SK-MEL-5 (cell line): ENCODE measurements at regions not wholly inside any gene's neighbourhood (a gene's known extent, or its start where the extent isn't known, plus 50 kb on each side); places are given as distances from the start of the nearest gene placed in this dataset.
A peak's percentile ranks its signal among the peaks of the same experiment; 100 is the strongest.
"Not testable (repeated sequence)": the region's sequence is repeated elsewhere in the genome, so short reads cannot be mapped to it uniquely, and the experiment has no call there.

Experiments
- DNase-seq: peaks from one replicate; pipeline ENCODE4 v3.0.0-alpha.2; 2016; ENCODE audit warnings: low read depth, low spot score
- in situ Hi-C: cut with HindIII; loops from 2 replicates; pipeline ENCODE4 v1.10.0; 2016; ENCODE audit warnings: low sequenced_read_pairs, high pct_unique_total_duplicates, low pct_unique_long_range_greater_than_20kb

DNA sequence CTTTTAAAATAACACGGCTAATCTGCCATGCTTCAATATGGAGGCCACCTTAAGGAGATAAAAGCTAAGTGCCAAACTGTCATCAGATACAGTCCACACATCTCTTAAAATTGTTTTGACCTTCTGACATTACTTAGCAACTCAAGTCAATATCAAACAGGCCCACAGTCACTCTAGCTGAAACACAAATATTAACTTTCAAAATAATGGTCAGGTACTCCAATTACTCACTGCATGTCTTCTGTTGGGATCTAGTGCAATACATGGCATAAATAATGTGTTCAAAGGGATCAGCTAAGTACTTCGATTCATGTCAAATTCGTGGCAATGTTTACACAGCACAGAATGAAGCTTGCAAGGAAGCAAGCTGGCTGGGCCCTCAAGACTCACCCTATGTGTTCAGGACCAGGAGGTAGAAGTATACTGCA, 133.9 kb upstream of the BEND6 start:
- in situ Hi-C loops = no loop called here
- no peak for DNase-seq

DNA sequence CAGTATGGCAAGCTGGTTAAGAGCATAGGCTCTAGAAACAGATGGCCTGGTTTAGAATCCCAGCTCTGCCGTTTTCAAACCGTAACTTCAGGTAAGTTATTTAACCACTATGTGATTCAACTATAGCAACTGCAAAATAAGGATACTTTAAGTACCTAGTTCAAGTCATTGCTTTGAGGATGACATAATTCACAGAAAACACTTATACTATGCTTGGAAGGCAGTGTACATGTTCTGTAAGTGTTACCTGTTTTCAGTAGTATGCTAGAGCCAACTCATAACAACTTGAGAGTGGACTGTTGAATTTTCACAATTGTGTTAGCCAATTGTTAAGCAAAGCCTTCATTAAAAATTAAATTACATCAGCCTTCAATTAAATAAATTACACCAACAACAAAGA, 134.8 kb upstream of the BEND6 start:
- in situ Hi-C loops = no loop called here
- no peak for DNase-seq

DNA sequence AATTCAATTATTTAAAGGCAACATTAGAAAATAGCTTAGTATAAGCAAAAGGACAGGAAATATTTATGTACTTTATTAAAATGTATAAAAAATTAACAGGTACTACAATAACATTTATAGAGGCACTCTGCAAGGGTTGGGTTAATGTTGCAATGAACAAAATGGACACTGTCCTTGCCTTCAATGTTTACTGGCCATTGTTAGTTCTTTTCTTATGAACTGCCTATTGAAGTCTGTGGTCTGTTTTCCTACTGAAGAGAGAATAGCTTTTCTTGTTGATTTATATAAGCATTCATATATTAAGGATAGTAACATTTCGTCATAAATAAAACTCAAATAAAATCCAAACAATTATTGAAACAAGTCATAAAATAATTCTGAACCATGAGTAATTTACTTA, 135.3 kb upstream of the BEND6 start:
- DNase-seq = peak; percentile 55
- in situ Hi-C loops = no loop called here

DNA sequence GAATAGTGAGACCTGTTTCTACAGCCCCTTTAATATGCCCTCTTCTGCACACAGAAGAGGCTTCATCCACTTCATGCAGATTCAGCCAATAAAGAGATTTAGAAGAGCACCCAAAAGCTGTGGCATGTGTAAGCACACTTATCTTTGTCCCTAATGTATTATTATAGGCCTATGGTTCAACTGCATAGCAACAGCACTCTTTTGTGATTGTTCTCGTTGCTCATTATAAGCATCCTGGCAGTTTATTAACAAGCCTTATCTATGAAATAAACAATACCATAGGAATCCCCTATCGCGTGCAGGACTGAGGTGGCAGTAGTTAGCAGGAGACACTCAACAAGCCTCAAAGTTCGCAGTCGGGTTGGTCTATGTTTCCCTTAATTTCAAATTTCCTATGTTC, 138.5 kb upstream of the BEND6 start:
- in situ Hi-C loops = no loop called here
- no peak for DNase-seq

DNA sequence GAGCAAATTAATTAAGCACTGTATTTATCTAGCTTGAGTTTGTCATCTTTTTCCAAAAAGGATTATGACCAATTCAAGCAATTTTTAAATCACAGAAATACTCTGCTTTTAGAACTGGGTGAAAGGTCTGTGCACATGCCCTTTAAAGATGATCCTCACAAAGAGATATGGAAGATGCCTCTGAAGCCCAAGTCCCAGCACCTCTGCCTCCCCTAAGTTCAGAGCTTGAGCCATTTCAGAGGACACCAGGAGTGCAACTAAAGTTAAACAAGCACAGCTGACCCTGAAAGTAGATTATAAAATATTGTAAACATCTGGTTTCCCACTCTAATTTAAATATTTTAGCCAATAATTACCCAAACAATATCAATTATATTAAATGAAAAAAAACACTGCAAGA, 139.5 kb upstream of the BEND6 start:
- DNase-seq = no peak
- in situ Hi-C loops = no loop called here

DNA sequence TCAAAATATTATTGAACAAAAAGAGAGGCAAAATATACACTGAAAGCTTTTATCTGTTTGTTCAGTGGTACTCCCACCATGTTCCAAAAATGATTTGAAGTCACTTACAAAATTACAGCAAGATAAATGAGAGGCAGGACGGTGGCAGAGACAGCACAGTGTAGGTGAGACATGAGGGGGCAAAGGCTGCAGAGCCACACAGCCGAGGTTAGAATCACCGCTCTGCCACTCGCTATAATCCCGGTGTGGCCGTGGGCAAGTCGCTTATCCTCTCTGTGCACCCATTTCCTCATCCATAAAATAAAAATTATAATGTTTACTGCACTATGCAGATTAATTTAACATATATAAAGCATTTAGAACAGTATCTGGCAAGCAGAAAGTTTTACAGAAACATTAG, 140.1 kb upstream of the BEND6 start:
- in situ Hi-C loops = no loop called here
- DNase-seq = no peak

DNA sequence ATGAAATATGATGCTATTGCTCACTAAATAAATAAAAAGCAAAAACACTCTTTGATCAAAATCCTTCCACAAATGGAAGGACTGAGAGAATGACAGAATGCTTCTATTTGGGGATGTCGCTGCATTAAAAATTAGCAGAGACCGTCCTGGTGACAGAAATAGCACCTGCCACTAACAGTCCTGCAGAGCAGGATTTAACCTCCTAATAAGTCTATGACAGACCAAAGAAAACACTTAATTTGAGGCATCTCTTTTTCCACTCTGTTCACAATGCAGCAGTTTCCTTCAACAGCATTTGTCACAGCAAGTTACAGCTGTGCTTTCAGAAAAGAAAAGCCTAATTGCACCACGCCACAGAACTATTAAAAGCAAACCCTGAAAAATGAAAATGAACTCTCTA, 140.6 kb upstream of the BEND6 start:
- in situ Hi-C loops = no loop called here
- no peak for DNase-seq

DNA sequence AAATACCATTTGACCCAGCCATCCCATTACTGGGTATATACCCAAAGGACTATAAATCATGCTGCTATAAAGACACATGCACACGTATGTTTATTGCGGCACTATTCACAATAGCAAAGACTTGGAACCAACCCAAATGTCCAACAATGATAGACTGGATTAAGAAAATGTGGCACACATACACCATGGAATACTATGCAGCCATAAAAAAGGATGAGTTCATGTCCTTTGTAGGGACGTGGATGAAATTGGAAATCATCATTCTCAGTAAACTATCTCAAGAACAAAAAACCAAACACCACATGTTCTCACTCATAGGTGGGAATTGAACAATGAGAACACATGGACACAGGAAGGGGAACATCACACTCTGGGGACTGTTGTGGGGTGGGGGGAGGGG, 142.1 kb upstream of the BEND6 start:
- DNase-seq, in situ Hi-C loops: not testable (repeated sequence)

DNA sequence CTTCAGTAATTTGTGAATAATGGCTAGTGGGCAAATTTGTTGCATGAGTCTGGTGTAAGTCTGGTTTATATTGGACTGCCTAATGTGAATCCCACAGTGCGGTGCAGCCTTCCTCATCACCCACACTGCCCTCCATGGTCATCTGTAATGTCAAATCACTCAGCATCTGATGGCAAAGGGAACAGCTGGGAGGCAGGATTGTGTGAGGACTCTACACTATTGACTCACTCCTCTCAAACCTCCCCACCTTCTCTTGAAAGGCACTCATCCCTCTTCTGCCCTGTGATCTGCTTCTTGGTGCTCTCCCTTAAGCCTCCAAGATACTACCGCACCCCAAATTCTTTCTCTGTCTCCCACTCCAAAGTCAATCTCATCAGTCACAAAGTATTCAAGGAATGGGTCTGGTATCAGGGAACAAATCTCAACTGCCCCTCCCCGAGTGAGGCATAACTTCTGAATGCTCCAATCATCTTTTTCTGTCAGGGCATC, 146.0 kb upstream of the BEND6 start:
- in situ Hi-C loops = no loop called here
- DNase-seq = no peak

DNA sequence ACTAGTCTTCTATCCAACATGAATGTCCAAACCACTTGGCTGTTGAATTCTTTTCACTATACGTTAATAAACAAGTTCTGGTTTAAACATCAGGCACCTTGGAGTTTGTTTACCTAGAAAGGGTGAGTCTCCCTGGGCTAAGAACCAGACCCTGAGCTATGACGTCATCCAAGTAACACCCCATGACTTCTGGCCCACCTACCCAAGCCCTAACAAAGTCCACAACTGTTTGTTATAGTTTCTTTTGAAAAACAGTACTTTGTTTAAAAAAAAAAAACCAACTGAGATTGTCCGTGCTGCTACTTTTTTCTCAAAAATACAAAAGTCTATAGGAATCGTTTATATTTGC, 146.9 kb upstream of the BEND6 start:
- in situ Hi-C loops = no loop called here
- no peak for DNase-seq

DNA sequence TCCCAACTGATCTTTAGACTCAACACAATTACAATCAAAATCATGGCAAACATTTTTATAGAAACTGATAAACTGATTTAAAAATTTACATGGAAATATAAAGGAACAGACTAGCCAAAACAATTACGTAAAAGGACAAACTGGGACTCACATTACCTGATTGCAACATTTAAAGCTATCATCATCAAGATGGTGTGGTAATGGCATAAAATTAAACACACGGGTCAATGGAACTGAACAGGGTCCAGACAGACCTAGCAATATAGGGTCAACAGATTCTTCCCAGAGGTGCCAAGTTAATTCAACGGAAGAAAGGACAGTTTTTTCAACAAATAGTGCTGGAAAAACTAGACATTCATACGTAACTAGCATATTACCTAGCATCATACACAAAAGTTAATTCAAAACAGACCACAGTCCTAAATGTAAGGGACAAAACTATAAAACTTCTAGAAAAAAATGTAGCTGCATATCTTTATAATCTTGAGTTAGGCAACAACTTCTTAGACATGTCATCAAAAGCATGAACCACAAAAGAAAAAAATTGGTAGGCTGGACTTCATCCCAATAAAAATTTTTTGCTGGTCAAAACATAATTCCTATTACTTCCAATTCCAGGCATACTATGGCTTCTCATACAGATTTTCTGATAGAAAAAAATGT, 147.4 kb upstream of the BEND6 start:
- in situ Hi-C loops = no loop called here
- DNase-seq = no peak

DNA sequence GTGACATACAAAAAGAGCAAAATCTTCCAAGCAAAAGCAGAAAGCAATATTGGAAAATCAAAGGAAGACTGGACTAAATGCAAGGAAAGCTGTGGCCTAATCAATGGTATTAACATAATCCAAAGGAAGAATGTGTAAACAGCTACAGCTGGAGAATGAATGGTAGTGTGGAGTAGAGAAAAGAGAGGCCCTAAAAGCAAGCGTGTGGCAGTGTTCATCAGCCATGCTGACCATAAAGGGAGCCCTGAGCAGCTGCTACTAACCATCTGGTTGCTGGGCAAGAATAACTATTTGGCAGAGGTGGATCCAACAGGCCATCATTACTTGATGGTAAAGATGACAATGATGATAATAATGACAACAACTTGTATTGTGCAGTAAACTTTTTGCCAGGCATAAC, 148.5 kb upstream of the BEND6 start:
- in situ Hi-C loops = no loop called here

DNA sequence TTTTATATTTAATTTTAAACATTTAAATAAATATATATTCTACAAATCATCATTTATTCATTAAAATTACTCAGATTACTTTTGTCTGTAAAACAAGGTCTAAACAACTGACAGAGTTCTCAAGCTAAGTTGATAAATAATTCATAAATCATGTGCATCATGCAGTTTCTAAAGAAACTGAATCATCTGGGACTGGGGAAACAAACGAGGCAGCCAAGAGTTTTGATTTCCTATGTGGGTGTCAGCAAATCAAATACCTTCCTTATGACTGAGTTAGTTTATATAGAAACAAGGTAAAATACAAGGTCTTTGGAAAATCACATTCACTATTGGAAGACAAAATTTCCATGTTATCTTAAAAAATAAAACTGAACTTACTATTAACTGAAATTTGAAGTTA, 149.9 kb upstream of the BEND6 start:
- in situ Hi-C loops = no loop called here
- DNase-seq = peak; percentile 46

More for the DNA sequence above, 148.5 kb upstream of the BEND6 start:
- peak; percentile 10 for DNase-seq

DNA sequence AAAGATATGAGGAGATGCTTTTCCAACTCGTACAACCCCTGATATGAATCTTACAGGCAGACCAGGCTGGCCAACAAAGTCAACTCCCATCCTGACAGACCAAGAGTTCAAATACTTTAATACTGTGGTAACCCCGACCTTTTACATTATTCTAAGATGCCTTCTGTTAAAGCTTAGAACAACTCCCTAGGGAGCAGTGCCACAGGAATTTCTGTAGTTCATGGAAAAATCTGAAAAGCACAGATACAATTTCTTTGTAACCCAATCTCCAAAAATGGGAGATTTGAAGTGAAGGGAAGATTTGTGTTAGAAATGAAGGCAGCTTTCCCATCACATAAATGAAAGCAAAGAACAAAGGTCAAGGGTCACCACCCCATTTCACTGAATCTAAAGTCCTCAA, 151.3 kb upstream of the BEND6 start:
- peak; percentile 70 for DNase-seq
- in situ Hi-C loops = no loop called here

DNA sequence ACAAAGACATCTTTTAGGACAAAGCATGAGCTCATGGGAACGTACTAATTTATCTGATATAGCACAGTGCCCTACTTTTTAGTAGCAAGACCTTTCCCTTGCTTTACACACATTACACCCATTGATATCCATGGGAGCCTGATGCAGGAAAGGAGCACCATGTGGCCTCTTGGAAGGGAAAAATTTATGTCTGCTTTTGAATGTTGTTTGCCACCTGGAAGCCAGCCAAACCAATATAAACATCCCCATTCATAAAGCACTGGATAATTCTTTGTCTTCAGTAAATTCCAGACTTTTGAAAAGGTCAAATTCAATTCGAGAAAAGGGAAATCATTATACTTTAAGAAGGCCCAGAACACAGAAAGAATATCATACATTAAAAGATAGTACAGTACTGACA, 152.3 kb upstream of the BEND6 start:
- peak; percentile 99 for DNase-seq
- in situ Hi-C loops = no loop called here

DNA sequence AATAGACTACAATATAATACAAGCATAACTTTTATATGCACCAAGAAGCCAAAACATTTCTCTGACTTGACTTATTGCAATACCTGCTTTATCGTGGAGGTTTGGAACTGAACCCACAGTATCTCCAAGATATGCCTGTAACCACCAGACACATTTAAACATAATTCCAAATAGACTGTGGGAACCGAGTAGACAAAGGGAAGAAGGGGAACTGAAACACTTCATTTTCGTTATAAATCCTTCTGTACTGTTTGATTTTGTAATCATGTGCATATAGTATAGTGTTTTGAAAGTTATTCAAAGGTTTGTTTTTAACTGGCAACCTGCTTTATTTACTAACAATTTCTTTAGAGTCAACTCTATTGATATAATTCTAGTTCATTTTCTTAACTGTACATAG, 154.9 kb upstream of the BEND6 start:
- no peak for DNase-seq
- in situ Hi-C loops = no loop called here

DNA sequence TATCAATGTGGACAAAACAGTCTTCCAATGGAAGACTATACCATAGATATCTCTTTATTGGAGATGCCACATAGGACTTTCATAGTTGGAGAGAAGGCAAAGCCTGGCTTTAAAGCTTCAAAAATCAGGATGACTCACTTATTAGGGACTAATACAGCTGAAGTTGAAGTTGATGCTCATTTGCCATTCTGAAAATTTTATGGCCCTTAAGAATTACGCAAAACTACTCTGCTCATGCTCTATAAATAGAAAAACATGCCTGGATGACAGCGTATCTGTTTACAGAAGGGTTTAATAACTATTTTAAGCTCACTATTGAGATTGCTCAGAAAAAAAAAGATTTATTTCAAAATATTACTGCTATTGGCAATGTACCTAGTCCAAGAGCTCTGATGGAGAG, 155.5 kb upstream of the DST start:
- in situ Hi-C loops = no loop called here
- DNase-seq = no peak

DNA sequence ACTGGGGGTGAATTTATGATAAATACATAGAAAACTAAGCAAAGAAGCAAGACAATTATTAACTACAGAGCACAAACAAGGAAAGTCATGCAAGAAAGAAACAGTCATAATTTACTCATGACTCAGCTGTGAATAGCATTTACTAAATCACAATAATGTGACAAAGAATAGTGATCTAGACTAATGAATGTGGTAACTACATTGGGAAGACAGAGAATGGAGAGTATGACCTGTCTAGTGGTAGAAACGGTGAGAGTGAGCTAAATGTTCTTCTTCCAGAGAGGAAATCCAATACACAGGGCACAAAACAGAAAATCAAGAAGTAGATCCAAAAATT, 153.5 kb upstream of the DST start:
- in situ Hi-C loops = no loop called here
- no peak for DNase-seq

DNA sequence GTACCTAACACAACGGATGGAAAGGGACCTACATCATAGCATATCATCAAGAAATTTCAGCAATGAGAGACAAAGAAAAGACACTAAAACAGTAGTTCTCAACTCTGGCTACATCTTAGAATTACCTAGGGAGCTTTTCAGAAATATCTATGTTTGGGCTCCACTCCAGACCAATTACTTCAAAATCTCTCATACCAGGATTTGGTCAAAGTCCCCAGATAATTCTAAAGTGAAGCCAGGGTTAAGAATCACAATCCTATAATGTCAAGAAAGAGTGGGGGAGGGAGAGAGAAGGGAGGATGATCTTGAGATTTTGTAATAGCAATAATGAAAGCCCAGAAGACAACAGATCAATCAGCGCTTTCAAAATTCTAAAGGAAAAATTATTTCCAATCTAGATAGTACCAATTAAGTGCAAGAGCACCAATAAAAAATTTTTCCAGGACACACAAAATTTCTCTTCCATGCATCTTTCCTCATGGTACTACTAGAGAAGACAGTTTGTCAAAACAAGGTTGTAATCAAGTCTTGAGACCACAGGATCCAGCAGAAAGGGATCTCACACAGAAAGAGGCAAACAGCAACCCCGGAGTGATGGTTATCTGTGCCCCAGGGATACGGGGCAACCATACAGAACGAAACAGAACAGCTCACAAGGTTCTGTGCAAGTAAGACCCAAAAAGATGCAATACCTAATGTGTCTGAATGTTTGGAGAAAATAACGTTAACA, 152.9 kb upstream of the DST start:
- in situ Hi-C loops = no loop called here
- no peak for DNase-seq
